ENCODE measurements at regions not wholly inside any gene's neighbourhood (a gene's known extent, or its start where the extent isn't known, plus 50 kb on each side); places are given as distances from the start of the nearest gene placed in this dataset.

- no peak for DNase-seq (ENCODE audit: low read depth)
- TF ChIP-seq, protein P1, sequence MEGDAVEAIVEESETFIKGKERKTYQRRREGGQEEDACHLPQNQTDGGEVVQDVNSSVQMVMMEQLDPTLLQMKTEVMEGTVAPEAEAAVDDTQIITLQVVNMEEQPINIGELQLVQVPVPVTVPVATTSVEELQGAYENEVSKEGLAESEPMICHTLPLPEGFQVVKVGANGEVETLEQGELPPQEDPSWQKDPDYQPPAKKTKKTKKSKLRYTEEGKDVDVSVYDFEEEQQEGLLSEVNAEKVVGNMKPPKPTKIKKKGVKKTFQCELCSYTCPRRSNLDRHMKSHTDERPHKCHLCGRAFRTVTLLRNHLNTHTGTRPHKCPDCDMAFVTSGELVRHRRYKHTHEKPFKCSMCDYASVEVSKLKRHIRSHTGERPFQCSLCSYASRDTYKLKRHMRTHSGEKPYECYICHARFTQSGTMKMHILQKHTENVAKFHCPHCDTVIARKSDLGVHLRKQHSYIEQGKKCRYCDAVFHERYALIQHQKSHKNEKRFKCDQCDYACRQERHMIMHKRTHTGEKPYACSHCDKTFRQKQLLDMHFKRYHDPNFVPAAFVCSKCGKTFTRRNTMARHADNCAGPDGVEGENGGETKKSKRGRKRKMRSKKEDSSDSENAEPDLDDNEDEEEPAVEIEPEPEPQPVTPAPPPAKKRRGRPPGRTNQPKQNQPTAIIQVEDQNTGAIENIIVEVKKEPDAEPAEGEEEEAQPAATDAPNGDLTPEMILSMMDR (conservative IDR thresholded peaks at IDR 0.05; ENCODE audit: low read depth, low read length), result no peak
- H3K4me3 ChIP-seq (ENCODE audit: low read length), result no peak overlapping the region
Measured at GRCh38 chr6:87829622-87830121, 127.6 kb upstream of the AKIRIN2 start.

GRCh38 chr6:87828044-87828443 is 126.0 kb upstream of the AKIRIN2 start:
- TF ChIP-seq, protein P1 (conservative IDR thresholded peaks at IDR 0.05; ENCODE audit: low read depth, low read length), result no peak
- H3K4me3 ChIP-seq (ENCODE audit: low read length), result no peak overlapping the region
- DNase-seq (ENCODE audit: low read depth), result no peak

DNA sequence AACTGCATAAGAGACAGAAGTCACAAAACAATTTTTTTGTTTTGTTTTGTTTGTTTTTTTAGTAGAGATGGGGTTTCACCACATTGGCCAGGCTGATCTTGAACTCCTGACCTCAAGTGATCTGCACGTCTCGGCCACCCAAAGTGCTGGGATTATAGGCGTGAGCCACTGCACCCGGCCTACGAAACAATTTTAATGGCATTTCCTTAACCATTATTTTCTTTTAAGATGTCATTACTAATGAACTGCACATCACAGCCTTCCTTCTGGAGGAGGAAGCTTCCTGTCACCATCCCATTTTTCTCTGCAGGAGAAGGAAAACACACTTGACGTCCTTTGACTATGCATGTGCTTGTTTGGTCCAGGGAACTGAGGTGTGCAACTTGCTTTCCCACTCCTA is 125.3 kb upstream of the AKIRIN2 start:
- DNase-seq (ENCODE audit: low read depth), result no peak
- no peak overlapping the region for H3K4me3 ChIP-seq (ENCODE audit: low read length)
- TF ChIP-seq, protein P1 (conservative IDR thresholded peaks at IDR 0.05; ENCODE audit: low read depth, low read length), result no peak

DNA sequence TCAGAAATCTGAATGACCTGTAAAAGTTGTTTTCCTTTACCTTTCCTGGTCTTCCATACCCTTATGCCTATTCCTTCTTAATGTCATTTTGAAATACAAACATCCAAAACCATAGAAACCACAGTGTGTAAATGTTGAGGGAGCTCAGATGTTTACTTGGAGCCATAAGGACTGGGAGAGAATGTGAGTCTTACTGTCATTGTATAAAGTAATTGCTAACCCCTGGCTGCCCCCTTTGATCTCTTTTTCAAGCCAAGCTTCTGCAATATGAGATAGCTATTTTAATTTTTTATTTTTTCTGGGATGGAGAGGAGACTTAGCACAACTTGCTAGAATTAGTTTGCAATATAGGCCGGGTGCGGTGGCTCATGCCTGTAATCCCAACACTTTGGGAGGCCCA is 124.4 kb upstream of the AKIRIN2 start:
- no peak overlapping the region for H3K4me3 ChIP-seq (ENCODE audit: low read length)
- DNase-seq (ENCODE audit: low read depth), result no peak
- TF ChIP-seq, protein P1 (conservative IDR thresholded peaks at IDR 0.05; ENCODE audit: low read depth, low read length), result no peak

GRCh38 chr6:87825821-87826221 is 123.8 kb upstream of the AKIRIN2 start:
- no peak overlapping the region for H3K4me3 ChIP-seq (ENCODE audit: low read length)
- DNase-seq (ENCODE audit: low read depth), result no peak
- TF ChIP-seq, protein P1 (conservative IDR thresholded peaks at IDR 0.05; ENCODE audit: low read depth, low read length), result no peak

GRCh38 chr6:87824958-87825491 is 123.0 kb upstream of the AKIRIN2 start:
- TF ChIP-seq, protein P1 (conservative IDR thresholded peaks at IDR 0.05; ENCODE audit: low read depth, low read length), result no peak
- H3K4me3 ChIP-seq (ENCODE audit: low read length), result no peak overlapping the region
- no peak for DNase-seq (ENCODE audit: low read depth)

DNA sequence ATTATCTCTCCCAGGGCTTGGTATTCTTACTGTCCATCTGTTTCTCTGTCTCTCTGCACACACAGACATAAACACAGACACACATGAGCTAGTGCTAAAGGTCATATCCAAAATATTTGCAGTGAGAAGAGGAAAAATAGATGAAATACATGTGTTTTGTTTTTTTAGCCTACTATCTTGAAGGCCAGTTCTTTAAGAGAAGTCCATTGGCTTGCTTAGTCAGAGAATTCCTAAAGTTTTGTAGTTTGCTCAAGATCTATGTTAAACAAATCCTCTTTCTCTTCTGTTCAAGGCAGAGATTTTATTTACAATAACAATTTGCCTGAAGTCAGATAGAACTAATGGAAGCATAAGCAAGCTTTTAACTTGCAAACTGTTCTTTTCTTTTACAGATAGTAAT is 120.0 kb upstream of the AKIRIN2 start:
- no peak overlapping the region for H3K4me3 ChIP-seq (ENCODE audit: low read length)
- TF ChIP-seq, protein P1 (conservative IDR thresholded peaks at IDR 0.05; ENCODE audit: low read depth, low read length), result no peak
- DNase-seq (ENCODE audit: low read depth), result no peak
